Suprapubic skin (tissue), 4 donors: ENCODE measurements at regions not wholly inside any gene's neighbourhood (a gene's known extent, or its start where the extent isn't known, plus 50 kb on each side); places are given as distances from the start of the nearest gene placed in this dataset.

Experiments used
- EP300 ChIP-seq: sonication (generic); formaldehyde crosslinking; IDR thresholded peaks from one replicate; pipeline ENCODE4 v1.6.1; 2017; ENCODE audit warnings: antibody characterized with exemption
- POLR2A ChIP-seq, 2 donors: fragments of 450-650 bp; IDR thresholded peaks; one replicate each; pipeline ENCODE4 v1.6.1; 2017; ENCODE audit warnings: antibody characterized with exemption in 2 of 2, mild to moderate bottlenecking in 2 of 2, moderate library complexity in 2 of 2
- POLR2AphosphoS5 ChIP-seq, 3 donors: sonication (generic); formaldehyde crosslinking; IDR thresholded peaks; one replicate each; pipeline ENCODE4 v1.6.1; 2017; ENCODE audit warnings: antibody characterized with exemption in 3 of 3
- TF ChIP-seq, protein P1 (sequence below), 2 donors: fragments of 200-600 bp in 1 of 2; fragments of 450-650 bp in 1 of 2; sonication (generic) in 1 of 2; IDR thresholded peaks; one replicate each; pipeline ENCODE4 v1.5.1; 2016 to 2019; ENCODE audit warnings: antibody characterized with exemption in 2 of 2, mild to moderate bottlenecking in 1 of 2, moderate library complexity in 1 of 2

DNA sequence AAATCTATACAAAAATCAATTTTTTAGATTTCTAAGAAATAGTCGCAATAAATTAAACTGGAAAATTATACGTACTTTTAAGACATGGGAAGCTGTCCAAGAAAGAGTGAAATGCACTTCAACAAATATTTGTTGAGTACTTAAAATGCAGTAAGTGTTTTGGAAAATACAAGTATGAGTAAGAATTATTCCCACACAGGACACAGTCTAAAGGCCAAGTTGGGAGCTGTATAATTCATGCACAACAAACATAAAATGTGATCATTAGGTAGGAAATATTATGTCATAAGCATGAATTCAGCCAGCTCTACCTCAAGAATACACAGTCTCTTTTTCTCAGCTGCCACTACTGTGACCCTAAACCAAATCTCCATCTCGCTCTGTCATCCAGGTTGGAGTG lies 267.6 kb downstream of the CNTN3 start:
- TF ChIP-seq, protein P1, sequence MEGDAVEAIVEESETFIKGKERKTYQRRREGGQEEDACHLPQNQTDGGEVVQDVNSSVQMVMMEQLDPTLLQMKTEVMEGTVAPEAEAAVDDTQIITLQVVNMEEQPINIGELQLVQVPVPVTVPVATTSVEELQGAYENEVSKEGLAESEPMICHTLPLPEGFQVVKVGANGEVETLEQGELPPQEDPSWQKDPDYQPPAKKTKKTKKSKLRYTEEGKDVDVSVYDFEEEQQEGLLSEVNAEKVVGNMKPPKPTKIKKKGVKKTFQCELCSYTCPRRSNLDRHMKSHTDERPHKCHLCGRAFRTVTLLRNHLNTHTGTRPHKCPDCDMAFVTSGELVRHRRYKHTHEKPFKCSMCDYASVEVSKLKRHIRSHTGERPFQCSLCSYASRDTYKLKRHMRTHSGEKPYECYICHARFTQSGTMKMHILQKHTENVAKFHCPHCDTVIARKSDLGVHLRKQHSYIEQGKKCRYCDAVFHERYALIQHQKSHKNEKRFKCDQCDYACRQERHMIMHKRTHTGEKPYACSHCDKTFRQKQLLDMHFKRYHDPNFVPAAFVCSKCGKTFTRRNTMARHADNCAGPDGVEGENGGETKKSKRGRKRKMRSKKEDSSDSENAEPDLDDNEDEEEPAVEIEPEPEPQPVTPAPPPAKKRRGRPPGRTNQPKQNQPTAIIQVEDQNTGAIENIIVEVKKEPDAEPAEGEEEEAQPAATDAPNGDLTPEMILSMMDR (IDR thresholded peaks at IDR 0.05): no peak
- TF ChIP-seq EP300 (no peak), POLR2A (IDR thresholded peaks at IDR 0.05) (no peak), POLR2AphosphoS5 (IDR thresholded peaks at IDR 0.05) (no peak)
